GM23338 (cell line): ENCODE measurements at regions not wholly inside any gene's neighbourhood (a gene's known extent, or its start where the extent isn't known, plus 50 kb on each side); places are given as distances from the start of the nearest gene placed in this dataset.

Experiments
- ATAC-seq: fragments of 200-7000 bp; cut with Tn5 transposase; 3 replicates; pipeline ENCODE4 v1.9.1; 2020
- DNase-seq: peaks from one replicate; pipeline ENCODE4 v3.0.0-alpha.2; 2015; ENCODE audit warnings: low spot score
- H2AFZ ChIP-seq: fragments of 200-600 bp; sonication (generic); 2 replicates; pipeline ENCODE4 v1.8.0; 2016; ENCODE audit warnings: antibody characterized with exemption, mild to moderate bottlenecking, moderate library complexity
- H3F3A ChIP-seq: fragments of 200-600 bp; sonication (generic); replicated peaks from 2 replicates; pipeline ENCODE4 v1.8.0; 2017; ENCODE audit warnings: antibody characterized with exemption, mixed run types, low read depth
- H3K27ac ChIP-seq: fragments of 200-600 bp; sonication (generic); 2 replicates; pipeline ENCODE4 v1.6.1; 2016; ENCODE audit warnings: low read depth
- H3K27me3 ChIP-seq: fragments of 200-600 bp; sonication (generic); 2 replicates; pipeline ENCODE4 v1.8.0; 2016; ENCODE audit warnings: mild to moderate bottlenecking, mixed run types, moderate library complexity; ENCODE audit not compliant: insufficient read depth
- H3K36me3 ChIP-seq: fragments of 200-600 bp; sonication (generic); 2 replicates; pipeline ENCODE4 v1.8.0; 2016; ENCODE audit warnings: mild to moderate bottlenecking; ENCODE audit not compliant: insufficient read depth
- H3K4me1 ChIP-seq: fragments of 200-600 bp; sonication (generic); 2 replicates; pipeline ENCODE4 v1.8.0; 2016; ENCODE audit warnings: mild to moderate bottlenecking, moderate library complexity; ENCODE audit not compliant: insufficient read depth
- H3K4me2 ChIP-seq: fragments of 200-600 bp; sonication (generic); 2 replicates; pipeline ENCODE4 v1.7.1; 2017; ENCODE audit warnings: mixed run types
- H3K4me3 ChIP-seq: fragments of 200-600 bp; sonication (generic); 2 replicates; pipeline ENCODE4 v1.6.1; 2016; ENCODE audit warnings: mixed run types
- H3K79me2 ChIP-seq: fragments of 200-600 bp; sonication (generic); replicated peaks from 2 replicates; pipeline ENCODE4 v1.8.0; 2017; ENCODE audit warnings: mild to moderate bottlenecking; ENCODE audit not compliant: insufficient read depth
- H3K9me2 ChIP-seq: fragments of 200-600 bp; sonication (generic); 2 replicates; pipeline ENCODE4 v1.8.0; 2017; ENCODE audit not compliant: insufficient read depth
- H4K20me1 ChIP-seq: fragments of 200-600 bp; sonication (generic); replicated peaks from 2 replicates; pipeline ENCODE4 v1.8.0; 2017; ENCODE audit warnings: mild to moderate bottlenecking; ENCODE audit not compliant: insufficient read depth
- H3K27ac Mint-ChIP-seq: 2 replicates; pipeline ENCODE4 v1.8.0; 2020; ENCODE audit warnings: inconsistent platforms, mild to moderate bottlenecking, moderate library complexity, mixed read lengths
- H3K27me3 Mint-ChIP-seq: 3 replicates; pipeline ENCODE4 v1.8.0; 2022; ENCODE audit warnings: low read depth, mild to moderate bottlenecking, moderate library complexity, mixed read lengths, inconsistent platforms; ENCODE audit not compliant: insufficient read depth, poor library complexity
- H3K36me3 Mint-ChIP-seq: 3 replicates; pipeline ENCODE4 v1.8.0; 2021; ENCODE audit warnings: low read depth, mild to moderate bottlenecking, inconsistent platforms, moderate library complexity, mixed read lengths
- H3K4me1 Mint-ChIP-seq: 3 replicates; pipeline ENCODE4 v1.8.0; 2020; ENCODE audit warnings: mild to moderate bottlenecking, inconsistent platforms, mixed read lengths
- H3K4me3 Mint-ChIP-seq: 3 replicates; pipeline ENCODE4 v1.8.0; 2021; ENCODE audit warnings: moderate library complexity, mild to moderate bottlenecking, inconsistent platforms, mixed read lengths
- H3K9me3 Mint-ChIP-seq: 3 replicates; pipeline ENCODE4 v1.8.0; 2020; ENCODE audit warnings: moderate library complexity, mild to moderate bottlenecking, inconsistent platforms, mixed read lengths
- CREB1 ChIP-seq: fragments of 250-450 bp; sonication (Bioruptor Pico); IDR thresholded peaks from 2 replicates; pipeline ENCODE4 v1.5.0; 2020; ENCODE audit warnings: low read depth, mild to moderate bottlenecking, moderate library complexity
- EZH2 ChIP-seq: fragments of 200-600 bp; sonication (generic); IDR thresholded peaks from one replicate; pipeline ENCODE4 v1.8.0; 2017; ENCODE audit warnings: antibody characterized with exemption, mild to moderate bottlenecking, low read depth; ENCODE audit not compliant: unreplicated experiment
- EZH2phosphoT487 ChIP-seq: fragments of 200-600 bp; sonication (generic); IDR thresholded peaks from one replicate; pipeline ENCODE4 v1.8.1; 2018; ENCODE audit warnings: antibody characterized with exemption; ENCODE audit not compliant: unreplicated experiment
- NANOG ChIP-seq: IDR thresholded peaks from 2 replicates; pipeline ENCODE4 v1.6.1; 2016; ENCODE audit warnings: antibody characterized with exemption, borderline replicate concordance
- POLR2AphosphoS5 ChIP-seq: IDR thresholded peaks from 2 replicates; pipeline ENCODE4 v1.6.1; 2016; ENCODE audit warnings: antibody characterized with exemption, low read depth
- STAT1 ChIP-seq: IDR thresholded peaks from one replicate; pipeline ENCODE4 v1.6.1; 2016; ENCODE audit warnings: antibody characterized with exemption; ENCODE audit not compliant: unreplicated experiment
- TF ChIP-seq, protein P1 (sequence below): IDR thresholded peaks from 2 replicates; pipeline ENCODE4 v1.6.1; 2016; ENCODE audit warnings: antibody characterized with exemption
- TF ChIP-seq, protein P2 (sequence below): fragments of 250-450 bp; sonication (Bioruptor Pico); IDR thresholded peaks from 2 replicates; pipeline ENCODE4 v1.5.0; 2020; ENCODE audit warnings: mild to moderate bottlenecking, moderate library complexity
- TF ChIP-seq, protein P3 (sequence below), 2 experiments: fragments of 200-600 bp in 1 of 2; sonication (generic) in 1 of 2; conservative IDR thresholded peaks; 2 replicates each; pipeline versions ENCODE4 v1.5.1 to v1.6.1; 2016 to 2017; ENCODE audit warnings: antibody characterized with exemption in 2 of 2, low read depth in 2 of 2, mild to moderate bottlenecking in 2 of 2, moderate library complexity in 1 of 2
- TF ChIP-seq, protein P4 (sequence below): IDR thresholded peaks from one replicate; pipeline ENCODE4 v1.6.1; 2018; ENCODE audit warnings: antibody characterized with exemption; ENCODE audit not compliant: unreplicated experiment

DNA sequence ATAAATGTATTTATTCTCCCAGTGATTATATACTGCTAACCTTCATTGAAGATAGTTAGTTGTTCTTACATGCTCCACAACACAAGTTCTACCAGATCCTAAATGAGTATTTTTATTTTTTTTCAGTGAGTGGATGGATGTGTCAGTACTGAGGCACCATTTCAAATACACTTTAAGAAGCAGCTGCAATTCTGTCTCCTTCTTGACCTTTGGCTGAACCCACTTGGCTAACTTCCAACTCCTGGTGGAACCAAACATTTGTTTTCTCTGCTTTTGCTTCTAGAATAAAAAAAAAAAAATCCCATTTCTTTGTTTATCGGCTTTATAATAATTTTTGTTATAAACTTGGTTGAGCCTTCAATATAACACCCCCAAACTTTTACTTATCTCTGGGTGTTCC, 458.3 kb upstream of the MAP3K7 start:
- Histone ChIP-seq H3K4me3 (no peak overlapping the region), H3K27ac (no peak overlapping the region), H3K9me2 (peaks cover 3% of the 10 kb centered on the region; the same call in 1 of the 2 replicates), H2AFZ (no peak overlapping the region; the same call in 1 of the 2 replicates), H3K4me2 (no peak overlapping the region), H3K36me3 (no peaks in the 10 kb centered on the region), H3K27me3 (no peaks in the 10 kb centered on the region), H4K20me1 (no peaks in the 10 kb centered on the region), H3F3A (no peaks in the 10 kb centered on the region), H3K4me1 (no peaks in the 10 kb centered on the region), H3K79me2 (no peaks in the 10 kb centered on the region)
- no peak for TF ChIP-seq CREB1
- TF ChIP-seq, protein P1, sequence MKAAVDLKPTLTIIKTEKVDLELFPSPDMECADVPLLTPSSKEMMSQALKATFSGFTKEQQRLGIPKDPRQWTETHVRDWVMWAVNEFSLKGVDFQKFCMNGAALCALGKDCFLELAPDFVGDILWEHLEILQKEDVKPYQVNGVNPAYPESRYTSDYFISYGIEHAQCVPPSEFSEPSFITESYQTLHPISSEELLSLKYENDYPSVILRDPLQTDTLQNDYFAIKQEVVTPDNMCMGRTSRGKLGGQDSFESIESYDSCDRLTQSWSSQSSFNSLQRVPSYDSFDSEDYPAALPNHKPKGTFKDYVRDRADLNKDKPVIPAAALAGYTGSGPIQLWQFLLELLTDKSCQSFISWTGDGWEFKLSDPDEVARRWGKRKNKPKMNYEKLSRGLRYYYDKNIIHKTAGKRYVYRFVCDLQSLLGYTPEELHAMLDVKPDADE = no peak
- Mint-ChIP-seq H3K4me1 (no peaks in the 10 kb centered on the region), H3K36me3 (no peaks in the 10 kb centered on the region), H3K9me3 (no peaks in the 10 kb centered on the region), H3K27me3 (no peaks in the 10 kb centered on the region), H3K27ac (no peak overlapping the region), H3K4me3 (no peak overlapping the region)
- ATAC-seq (no peak), DNase-seq (no peak)

DNA sequence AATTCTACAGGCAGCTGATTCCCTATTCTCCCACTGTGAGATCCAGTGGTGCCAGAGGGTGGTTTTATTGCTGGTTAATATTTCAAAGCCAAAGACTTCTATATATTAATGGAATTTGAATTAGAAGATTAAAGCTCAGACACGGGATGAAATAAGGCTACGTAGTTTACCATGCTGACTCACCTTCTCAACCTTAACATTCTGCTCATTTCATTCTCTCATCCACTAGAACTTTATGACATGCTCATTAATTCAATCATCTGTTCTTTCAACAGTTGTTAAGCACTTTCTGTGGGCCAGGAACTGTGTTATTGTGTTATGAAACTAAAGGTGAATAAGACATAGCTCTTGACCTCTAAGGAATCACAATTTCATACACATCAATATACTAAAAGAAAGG, 456.9 kb upstream of the MAP3K7 start:
- Histone ChIP-seq H4K20me1 (no peaks in the 10 kb centered on the region), H3K79me2 (no peaks in the 10 kb centered on the region), H2AFZ (no peak overlapping the region), H3K9me2 (peaks cover 3% of the 10 kb centered on the region; the same call in 1 of the 2 replicates), H3K4me1 (no peaks in the 10 kb centered on the region), H3K36me3 (no peaks in the 10 kb centered on the region), H3F3A (no peaks in the 10 kb centered on the region), H3K4me2 (no peak overlapping the region), H3K27me3 (no peaks in the 10 kb centered on the region), H3K4me3 (no peak overlapping the region), H3K27ac (no peak overlapping the region)
- Mint-ChIP-seq H3K4me3 (no peak overlapping the region), H3K27ac (no peak overlapping the region), H3K27me3 (no peaks in the 10 kb centered on the region), H3K36me3 (no peaks in the 10 kb centered on the region), H3K4me1 (no peaks in the 10 kb centered on the region), H3K9me3 (no peaks in the 10 kb centered on the region)
- DNase-seq (no peak), ATAC-seq (no peak)
- no peak for TF ChIP-seq NANOG
- TF ChIP-seq, protein P2, sequence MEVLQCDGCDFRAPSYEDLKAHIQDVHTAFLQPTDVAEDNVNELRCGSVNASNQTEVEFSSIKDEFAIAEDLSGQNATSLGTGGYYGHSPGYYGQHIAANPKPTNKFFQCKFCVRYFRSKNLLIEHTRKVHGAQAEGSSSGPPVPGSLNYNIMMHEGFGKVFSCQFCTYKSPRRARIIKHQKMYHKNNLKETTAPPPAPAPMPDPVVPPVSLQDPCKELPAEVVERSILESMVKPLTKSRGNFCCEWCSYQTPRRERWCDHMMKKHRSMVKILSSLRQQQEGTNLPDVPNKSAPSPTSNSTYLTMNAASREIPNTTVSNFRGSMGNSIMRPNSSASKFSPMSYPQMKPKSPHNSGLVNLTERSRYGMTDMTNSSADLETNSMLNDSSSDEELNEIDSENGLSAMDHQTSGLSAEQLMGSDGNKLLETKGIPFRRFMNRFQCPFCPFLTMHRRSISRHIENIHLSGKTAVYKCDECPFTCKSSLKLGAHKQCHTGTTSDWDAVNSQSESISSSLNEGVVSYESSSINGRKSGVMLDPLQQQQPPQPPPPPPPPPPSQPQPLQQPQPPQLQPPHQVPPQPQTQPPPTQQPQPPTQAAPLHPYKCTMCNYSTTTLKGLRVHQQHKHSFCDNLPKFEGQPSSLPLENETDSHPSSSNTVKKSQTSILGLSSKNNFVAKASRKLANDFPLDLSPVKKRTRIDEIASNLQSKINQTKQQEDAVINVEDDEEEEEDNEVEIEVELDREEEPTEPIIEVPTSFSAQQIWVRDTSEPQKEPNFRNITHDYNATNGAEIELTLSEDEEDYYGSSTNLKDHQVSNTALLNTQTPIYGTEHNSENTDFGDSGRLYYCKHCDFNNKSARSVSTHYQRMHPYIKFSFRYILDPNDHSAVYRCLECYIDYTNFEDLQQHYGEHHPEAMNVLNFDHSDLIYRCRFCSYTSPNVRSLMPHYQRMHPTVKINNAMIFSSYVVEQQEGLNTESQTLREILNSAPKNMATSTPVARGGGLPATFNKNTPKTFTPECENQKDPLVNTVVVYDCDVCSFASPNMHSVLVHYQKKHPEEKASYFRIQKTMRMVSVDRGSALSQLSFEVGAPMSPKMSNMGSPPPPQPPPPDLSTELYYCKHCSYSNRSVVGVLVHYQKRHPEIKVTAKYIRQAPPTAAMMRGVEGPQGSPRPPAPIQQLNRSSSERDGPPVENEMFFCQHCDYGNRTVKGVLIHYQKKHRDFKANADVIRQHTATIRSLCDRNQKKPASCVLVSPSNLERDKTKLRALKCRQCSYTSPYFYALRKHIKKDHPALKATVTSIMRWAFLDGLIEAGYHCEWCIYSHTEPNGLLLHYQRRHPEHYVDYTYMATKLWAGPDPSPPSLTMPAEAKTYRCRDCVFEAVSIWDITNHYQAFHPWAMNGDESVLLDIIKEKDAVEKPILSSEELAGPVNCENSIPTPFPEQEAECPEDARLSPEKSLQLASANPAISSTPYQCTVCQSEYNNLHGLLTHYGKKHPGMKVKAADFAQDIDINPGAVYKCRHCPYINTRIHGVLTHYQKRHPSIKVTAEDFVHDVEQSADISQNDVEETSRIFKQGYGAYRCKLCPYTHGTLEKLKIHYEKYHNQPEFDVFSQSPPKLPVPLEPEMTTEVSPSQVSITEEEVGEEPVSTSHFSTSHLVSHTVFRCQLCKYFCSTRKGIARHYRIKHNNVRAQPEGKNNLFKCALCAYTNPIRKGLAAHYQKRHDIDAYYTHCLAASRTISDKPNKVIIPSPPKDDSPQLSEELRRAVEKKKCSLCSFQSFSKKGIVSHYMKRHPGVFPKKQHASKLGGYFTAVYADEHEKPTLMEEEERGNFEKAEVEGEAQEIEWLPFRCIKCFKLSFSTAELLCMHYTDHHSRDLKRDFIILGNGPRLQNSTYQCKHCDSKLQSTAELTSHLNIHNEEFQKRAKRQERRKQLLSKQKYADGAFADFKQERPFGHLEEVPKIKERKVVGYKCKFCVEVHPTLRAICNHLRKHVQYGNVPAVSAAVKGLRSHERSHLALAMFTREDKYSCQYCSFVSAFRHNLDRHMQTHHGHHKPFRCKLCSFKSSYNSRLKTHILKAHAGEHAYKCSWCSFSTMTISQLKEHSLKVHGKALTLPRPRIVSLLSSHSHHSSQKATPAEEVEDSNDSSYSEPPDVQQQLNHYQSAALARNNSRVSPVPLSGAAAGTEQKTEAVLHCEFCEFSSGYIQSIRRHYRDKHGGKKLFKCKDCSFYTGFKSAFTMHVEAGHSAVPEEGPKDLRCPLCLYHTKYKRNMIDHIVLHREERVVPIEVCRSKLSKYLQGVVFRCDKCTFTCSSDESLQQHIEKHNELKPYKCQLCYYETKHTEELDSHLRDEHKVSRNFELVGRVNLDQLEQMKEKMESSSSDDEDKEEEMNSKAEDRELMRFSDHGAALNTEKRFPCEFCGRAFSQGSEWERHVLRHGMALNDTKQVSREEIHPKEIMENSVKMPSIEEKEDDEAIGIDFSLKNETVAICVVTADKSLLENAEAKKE (CRISPR knock-in tag) = no peak
- no peak for TF ChIP-seq STAT1
- TF ChIP-seq CREB1 = no peak
- TF ChIP-seq, protein P3, sequence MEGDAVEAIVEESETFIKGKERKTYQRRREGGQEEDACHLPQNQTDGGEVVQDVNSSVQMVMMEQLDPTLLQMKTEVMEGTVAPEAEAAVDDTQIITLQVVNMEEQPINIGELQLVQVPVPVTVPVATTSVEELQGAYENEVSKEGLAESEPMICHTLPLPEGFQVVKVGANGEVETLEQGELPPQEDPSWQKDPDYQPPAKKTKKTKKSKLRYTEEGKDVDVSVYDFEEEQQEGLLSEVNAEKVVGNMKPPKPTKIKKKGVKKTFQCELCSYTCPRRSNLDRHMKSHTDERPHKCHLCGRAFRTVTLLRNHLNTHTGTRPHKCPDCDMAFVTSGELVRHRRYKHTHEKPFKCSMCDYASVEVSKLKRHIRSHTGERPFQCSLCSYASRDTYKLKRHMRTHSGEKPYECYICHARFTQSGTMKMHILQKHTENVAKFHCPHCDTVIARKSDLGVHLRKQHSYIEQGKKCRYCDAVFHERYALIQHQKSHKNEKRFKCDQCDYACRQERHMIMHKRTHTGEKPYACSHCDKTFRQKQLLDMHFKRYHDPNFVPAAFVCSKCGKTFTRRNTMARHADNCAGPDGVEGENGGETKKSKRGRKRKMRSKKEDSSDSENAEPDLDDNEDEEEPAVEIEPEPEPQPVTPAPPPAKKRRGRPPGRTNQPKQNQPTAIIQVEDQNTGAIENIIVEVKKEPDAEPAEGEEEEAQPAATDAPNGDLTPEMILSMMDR (conservative IDR thresholded peaks at IDR 0.05; ENCODE audit: low read depth in 2 of 2) = no peak
- no peak for TF ChIP-seq POLR2AphosphoS5
- TF ChIP-seq EZH2phosphoT487 = no peak
- TF ChIP-seq EZH2 = no peak
- TF ChIP-seq, protein P4, sequence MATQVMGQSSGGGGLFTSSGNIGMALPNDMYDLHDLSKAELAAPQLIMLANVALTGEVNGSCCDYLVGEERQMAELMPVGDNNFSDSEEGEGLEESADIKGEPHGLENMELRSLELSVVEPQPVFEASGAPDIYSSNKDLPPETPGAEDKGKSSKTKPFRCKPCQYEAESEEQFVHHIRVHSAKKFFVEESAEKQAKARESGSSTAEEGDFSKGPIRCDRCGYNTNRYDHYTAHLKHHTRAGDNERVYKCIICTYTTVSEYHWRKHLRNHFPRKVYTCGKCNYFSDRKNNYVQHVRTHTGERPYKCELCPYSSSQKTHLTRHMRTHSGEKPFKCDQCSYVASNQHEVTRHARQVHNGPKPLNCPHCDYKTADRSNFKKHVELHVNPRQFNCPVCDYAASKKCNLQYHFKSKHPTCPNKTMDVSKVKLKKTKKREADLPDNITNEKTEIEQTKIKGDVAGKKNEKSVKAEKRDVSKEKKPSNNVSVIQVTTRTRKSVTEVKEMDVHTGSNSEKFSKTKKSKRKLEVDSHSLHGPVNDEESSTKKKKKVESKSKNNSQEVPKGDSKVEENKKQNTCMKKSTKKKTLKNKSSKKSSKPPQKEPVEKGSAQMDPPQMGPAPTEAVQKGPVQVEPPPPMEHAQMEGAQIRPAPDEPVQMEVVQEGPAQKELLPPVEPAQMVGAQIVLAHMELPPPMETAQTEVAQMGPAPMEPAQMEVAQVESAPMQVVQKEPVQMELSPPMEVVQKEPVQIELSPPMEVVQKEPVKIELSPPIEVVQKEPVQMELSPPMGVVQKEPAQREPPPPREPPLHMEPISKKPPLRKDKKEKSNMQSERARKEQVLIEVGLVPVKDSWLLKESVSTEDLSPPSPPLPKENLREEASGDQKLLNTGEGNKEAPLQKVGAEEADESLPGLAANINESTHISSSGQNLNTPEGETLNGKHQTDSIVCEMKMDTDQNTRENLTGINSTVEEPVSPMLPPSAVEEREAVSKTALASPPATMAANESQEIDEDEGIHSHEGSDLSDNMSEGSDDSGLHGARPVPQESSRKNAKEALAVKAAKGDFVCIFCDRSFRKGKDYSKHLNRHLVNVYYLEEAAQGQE = no peak
